CD14-positive monocyte (primary cell): ENCODE measurements at regions not wholly inside any gene's neighbourhood (a gene's known extent, or its start where the extent isn't known, plus 50 kb on each side); places are given as distances from the start of the nearest gene placed in this dataset.

Source experiments
- DNase-seq, 3 donors: peaks; one replicate each; pipeline ENCODE4 v3.0.0-alpha.2; 2011 to 2022
- H2AFZ ChIP-seq: 2 replicates; pipeline ENCODE4 v1.6.0; 2012; ENCODE audit warnings: mild to moderate bottlenecking, low read depth, low read length, inconsistent platforms; ENCODE audit not compliant: insufficient read depth, poor library complexity, severe bottlenecking
- H3K27ac ChIP-seq, 2 donors: 1 replicate in 1 of 2; 2 replicates in 1 of 2; pipeline ENCODE4 v1.5.1; 2012 to 2013; ENCODE audit warnings: low read length in 2 of 2, control low read depth in 1 of 2, inconsistent platforms in 1 of 2, low read depth in 1 of 2, mild to moderate bottlenecking in 1 of 2
- H3K27me3 ChIP-seq, 2 donors: one replicate each; pipeline versions ENCODE4 v1.6.0 to v1.6.1; 2011 to 2013; ENCODE audit warnings: low read length in 2 of 2; ENCODE audit not compliant: control insufficient read depth in 2 of 2, insufficient read depth in 2 of 2
- H3K36me3 ChIP-seq, 2 donors: replicated peaks in 1 of 2; 1 replicate in 1 of 2; 2 replicates in 1 of 2; pipeline versions ENCODE4 v1.5.1 to v1.6.1; 2012 to 2013; ENCODE audit warnings: low read length in 2 of 2, control low read depth in 1 of 2, inconsistent platforms in 1 of 2, mild to moderate bottlenecking in 1 of 2; ENCODE audit not compliant: insufficient read depth in 2 of 2, control insufficient read depth in 1 of 2
- H3K4me1 ChIP-seq, 2 donors: 1 replicate in 1 of 2; 2 replicates in 1 of 2; pipeline versions ENCODE4 v1.5.1 to v1.6.1; 2012 to 2013; ENCODE audit warnings: low read length in 2 of 2, control low read depth in 1 of 2, inconsistent platforms in 1 of 2, mild to moderate bottlenecking in 1 of 2, moderate library complexity in 1 of 2; ENCODE audit not compliant: insufficient read depth in 2 of 2, control insufficient read depth in 1 of 2
- H3K4me2 ChIP-seq: replicated peaks from 2 replicates; pipeline ENCODE3; 2012; ENCODE audit warnings: low read length, moderate library complexity, mild to moderate bottlenecking; ENCODE audit not compliant: poor library complexity, severe bottlenecking; ENCODE audit errors: extremely low read depth
- H3K4me3 ChIP-seq, 3 experiments: fragments of 200-600 bp in 1 of 3; sonication (generic) in 1 of 3; replicated peaks in 1 of 3; 1 replicate in 2 of 3; 2 replicates in 1 of 3; pipeline ENCODE4 v1.5.1; 2011 to 2013; ENCODE audit warnings: low read length in 3 of 3, mild to moderate bottlenecking in 3 of 3, control low read depth in 2 of 3, low read depth in 2 of 3, inconsistent platforms in 1 of 3, moderate library complexity in 1 of 3
- H3K79me2 ChIP-seq: 2 replicates; pipeline ENCODE4 v1.6.0; 2012; ENCODE audit warnings: mild to moderate bottlenecking, control low read depth, inconsistent platforms, low read length, moderate library complexity; ENCODE audit not compliant: insufficient read depth
- H3K9ac ChIP-seq: 2 replicates; pipeline ENCODE4 v1.6.0; 2017; ENCODE audit warnings: low read length, mild to moderate bottlenecking; ENCODE audit not compliant: insufficient read depth, poor library complexity, severe bottlenecking
- H3K9me3 ChIP-seq, 2 donors: replicated peaks in 1 of 2; 1 replicate in 1 of 2; 2 replicates in 1 of 2; pipeline versions ENCODE4 v1.5.1 to v1.6.1; 2012 to 2013; ENCODE audit warnings: low read length in 2 of 2, control low read depth in 1 of 2; ENCODE audit not compliant: control insufficient read depth in 1 of 2, insufficient read depth in 1 of 2
- H4K20me1 ChIP-seq: 2 replicates; pipeline ENCODE4 v1.6.0; 2012; ENCODE audit warnings: mild to moderate bottlenecking, low read length, control low read depth, moderate library complexity; ENCODE audit not compliant: insufficient read depth
- H3K27ac Mint-ChIP-seq, 7 donors: one replicate each; pipeline ENCODE4 v1.8.0; 2020; ENCODE audit warnings: mild to moderate bottlenecking in 7 of 7, mixed read lengths in 7 of 7, moderate library complexity in 6 of 7, inconsistent platforms in 2 of 7
- H3K27me3 Mint-ChIP-seq, 3 donors: one replicate each; pipeline ENCODE4 v1.8.0; 2021 to 2022; ENCODE audit warnings: low read depth in 3 of 3, mild to moderate bottlenecking in 3 of 3, mixed read lengths in 3 of 3, moderate library complexity in 3 of 3, inconsistent platforms in 1 of 3
- H3K36me3 Mint-ChIP-seq, 2 donors: one replicate each; pipeline ENCODE4 v1.8.0; 2020; ENCODE audit warnings: mixed read lengths in 2 of 2, inconsistent platforms in 1 of 2, mild to moderate bottlenecking in 1 of 2
- H3K4me1 Mint-ChIP-seq: one replicate; pipeline ENCODE4 v1.8.0; 2020; ENCODE audit warnings: mild to moderate bottlenecking, mixed read lengths
- H3K4me3 Mint-ChIP-seq, 2 donors: one replicate each; pipeline ENCODE4 v1.8.0; 2020; ENCODE audit warnings: mild to moderate bottlenecking in 2 of 2, mixed read lengths in 2 of 2, moderate library complexity in 1 of 2
- H3K9me3 Mint-ChIP-seq, 7 donors: one replicate each; pipeline ENCODE4 v1.8.0; 2020 to 2022; ENCODE audit warnings: mixed read lengths in 7 of 7, mild to moderate bottlenecking in 6 of 7, moderate library complexity in 6 of 7, inconsistent platforms in 2 of 7
- WGBS: methylation state at CpG from one replicate; pipeline ENCODE4 v1.1.5; 2013; ENCODE audit warnings: missing lambda C conversion rate; ENCODE audit not compliant: insufficient coverage; 5-methylcytosine and 5-hydroxymethylcytosine counted together
- intact Hi-C, 2 donors: fragments of 100-400 bp; cut with micrococcal nuclease; formaldehyde crosslinking; loops; one replicate each; pipeline versions ENCODE4 v1.15.0 to v1.15.1; 2023
- TF ChIP-seq, protein P1 (sequence below): fragments of 200-600 bp; IDR thresholded peaks from one replicate; pipeline ENCODE4 v1.8.0; 2022; ENCODE audit warnings: antibody characterized with exemption, mild to moderate bottlenecking

DNA sequence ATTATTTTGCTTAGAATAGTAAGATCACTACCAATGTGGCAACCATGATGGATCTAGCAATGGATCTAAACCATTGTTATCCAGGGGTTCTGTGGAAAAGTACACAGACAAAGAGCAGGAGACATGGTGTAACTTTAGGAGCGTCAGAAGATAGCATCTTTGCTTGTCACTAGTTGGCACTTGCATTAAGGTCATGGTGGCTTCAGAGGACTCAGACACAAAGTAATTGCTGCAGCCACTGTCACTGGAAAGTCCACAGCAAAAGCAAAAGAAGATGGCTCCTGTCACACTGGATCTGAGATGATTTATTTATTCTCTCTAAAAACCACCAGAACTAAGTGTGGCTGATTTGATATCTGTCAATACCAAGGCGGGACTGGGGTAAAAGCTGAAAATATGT, 93.3 kb upstream of the PCDH20 start:
- Histone ChIP-seq H3K4me1 (no peaks in the 10 kb centered on the region), H3K4me3 (no peak overlapping the region), H3K4me2 (no peak overlapping the region), H3K36me3 (no peaks in the 10 kb centered on the region), H3K27me3 (no peaks in the 10 kb centered on the region), H2AFZ (no peak overlapping the region), H3K79me2 (no peaks in the 10 kb centered on the region), H3K27ac (no peak overlapping the region), H3K9me3 (peaks cover 3 to 7% of the 10 kb centered on the region in 2 donors), H3K9ac (no peak overlapping the region), H4K20me1 (no peaks in the 10 kb centered on the region)
- Mint-ChIP-seq H3K4me1 (no peaks in the 10 kb centered on the region), H3K4me3 (no peak overlapping the region), H3K9me3 (peaks cover 0 to 7% (median 0%) of the 10 kb centered on the region in 7 donors), H3K27me3 (peaks cover 0 to 1% (median 0%) of the 10 kb centered on the region in 3 donors), H3K27ac (no peak overlapping the region), H3K36me3 (no peaks in the 10 kb centered on the region)
- TF ChIP-seq, protein P1, sequence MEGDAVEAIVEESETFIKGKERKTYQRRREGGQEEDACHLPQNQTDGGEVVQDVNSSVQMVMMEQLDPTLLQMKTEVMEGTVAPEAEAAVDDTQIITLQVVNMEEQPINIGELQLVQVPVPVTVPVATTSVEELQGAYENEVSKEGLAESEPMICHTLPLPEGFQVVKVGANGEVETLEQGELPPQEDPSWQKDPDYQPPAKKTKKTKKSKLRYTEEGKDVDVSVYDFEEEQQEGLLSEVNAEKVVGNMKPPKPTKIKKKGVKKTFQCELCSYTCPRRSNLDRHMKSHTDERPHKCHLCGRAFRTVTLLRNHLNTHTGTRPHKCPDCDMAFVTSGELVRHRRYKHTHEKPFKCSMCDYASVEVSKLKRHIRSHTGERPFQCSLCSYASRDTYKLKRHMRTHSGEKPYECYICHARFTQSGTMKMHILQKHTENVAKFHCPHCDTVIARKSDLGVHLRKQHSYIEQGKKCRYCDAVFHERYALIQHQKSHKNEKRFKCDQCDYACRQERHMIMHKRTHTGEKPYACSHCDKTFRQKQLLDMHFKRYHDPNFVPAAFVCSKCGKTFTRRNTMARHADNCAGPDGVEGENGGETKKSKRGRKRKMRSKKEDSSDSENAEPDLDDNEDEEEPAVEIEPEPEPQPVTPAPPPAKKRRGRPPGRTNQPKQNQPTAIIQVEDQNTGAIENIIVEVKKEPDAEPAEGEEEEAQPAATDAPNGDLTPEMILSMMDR: no peak
- 78% methylated on average over 1 of the region's 2 CpGs for whole genome bisulfite sequencing
- intact Hi-C loops: no loop called here
- no peak for DNase-seq

DNA sequence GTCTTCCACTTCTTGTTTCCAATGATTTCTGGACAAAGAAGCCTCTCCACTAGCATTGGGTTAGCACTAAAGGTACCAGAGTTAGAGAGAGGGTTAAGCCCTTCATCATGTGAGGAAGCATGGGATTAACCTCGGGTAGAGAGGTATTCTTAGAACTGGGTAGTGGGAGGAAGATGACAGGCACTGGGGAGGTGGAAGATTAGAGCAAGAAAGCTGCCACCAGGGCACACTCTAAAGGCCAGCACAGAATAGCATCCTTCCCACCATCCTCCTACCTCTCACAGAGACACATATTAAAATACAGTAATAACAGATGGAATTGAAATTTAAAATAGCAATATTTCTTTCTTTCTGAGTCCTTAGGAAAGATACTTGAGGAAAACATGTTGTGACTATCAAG, 84.5 kb upstream of the PCDH20 start:
- DNase-seq: no peak
- H3K27ac ChIP-seq: no peak overlapping the region
- H4K20me1 ChIP-seq: no peaks in the 10 kb centered on the region
- peaks cover 0 to 2% (median 0%) of the 10 kb centered on the region in 7 donors for H3K9me3 Mint-ChIP-seq
- no peaks in the 10 kb centered on the region for H3K79me2 ChIP-seq
- H3K27ac Mint-ChIP-seq: no peak overlapping the region
- H3K36me3 ChIP-seq: no peaks in the 10 kb centered on the region
- H3K27me3 Mint-ChIP-seq: no peaks in the 10 kb centered on the region
- H3K4me1 Mint-ChIP-seq: no peaks in the 10 kb centered on the region
- H3K4me3 ChIP-seq: no peak overlapping the region
- no CpG with 5 or more reads among the region's 1 CpG for WGBS
- TF ChIP-seq, protein P1: no peak
- H3K4me1 ChIP-seq: no peaks in the 10 kb centered on the region
- no peak overlapping the region for H2AFZ ChIP-seq
- peaks cover 0 to 7% of the 10 kb centered on the region in 2 donors for H3K9me3 ChIP-seq
- no peak overlapping the region for H3K9ac ChIP-seq
- H3K36me3 Mint-ChIP-seq: no peaks in the 10 kb centered on the region
- H3K27me3 ChIP-seq: no peaks in the 10 kb centered on the region
- intact Hi-C loops: no loop called here
- H3K4me2 ChIP-seq: no peak overlapping the region
- H3K4me3 Mint-ChIP-seq: no peak overlapping the region
